Left ventricle myocardium superior (tissue), 1 donor: ENCODE measurements at regions not wholly inside any gene's neighbourhood (a gene's known extent, or its start where the extent isn't known, plus 50 kb on each side); places are given as distances from the start of the nearest gene placed in this dataset.

Experiments used
- ATAC-seq: fragments of 200-7000 bp; cut with Tn5 transposase; one replicate; pipeline ENCODE4 v1.9.1; 2020; ENCODE audit warnings: mild to moderate bottlenecking, moderate library complexity
- DNase-seq: peaks from one replicate; pipeline ENCODE4 v3.0.0-alpha.2; 2020
- intact Hi-C: fragments of 100-400 bp; cut with micrococcal nuclease; formaldehyde crosslinking; loops from one replicate; pipeline ENCODE4 v1.11.0; 2022
- donor health status: DM: no; HTN: yes; CAD: no; lungs with severe emphysema.

GRCh38 chr5:3060283-3060682, 308.8 kb upstream of the IRX2 start:
- ATAC-seq (no peak), DNase-seq (no peak)
- intact Hi-C loops: no loop called here

DNA sequence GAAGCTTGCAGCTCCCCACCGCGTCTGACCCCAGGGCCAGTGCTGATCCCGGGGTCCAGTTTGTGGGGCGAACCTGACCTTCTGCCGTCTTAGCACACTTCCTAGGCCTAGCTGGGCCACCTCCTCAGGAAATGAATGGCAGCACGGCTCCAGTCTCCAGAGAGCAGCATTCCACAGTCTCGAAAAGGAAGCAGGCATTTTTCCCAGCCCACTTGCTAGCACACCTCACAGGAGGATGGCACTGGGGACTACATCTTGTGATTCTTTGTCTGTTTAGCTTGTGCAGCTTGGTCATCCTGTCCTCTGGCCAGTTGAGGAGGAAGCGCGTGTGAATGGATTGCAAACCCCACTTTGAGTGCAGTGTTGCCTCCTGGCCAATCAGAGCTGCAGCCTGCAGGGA, 308.0 kb upstream of the IRX2 start:
- no peak for DNase-seq
- intact Hi-C loops: no loop called here
- no peak for ATAC-seq

GRCh38 chr5:3058942-3059341, 307.5 kb upstream of the IRX2 start:
- DNase-seq (no peak), ATAC-seq (no peak)
- intact Hi-C loops: no loop called here

- intact Hi-C loops: no loop called here
- DNase-seq: no peak
- ATAC-seq: no peak
These were observed 305.4 kb upstream of the IRX2 start for GRCh38 chr5:3056866-3057265.

- DNase-seq (no peak), ATAC-seq (no peak)
- intact Hi-C loops: no loop called here
These were observed 299.9 kb upstream of the IRX2 start for GRCh38 chr5:3051400-3051799.

- DNase-seq (no peak), ATAC-seq (no peak)
- intact Hi-C loops: no loop called here
These were observed 299.4 kb upstream of the IRX2 start for GRCh38 chr5:3050863-3051262.

DNA sequence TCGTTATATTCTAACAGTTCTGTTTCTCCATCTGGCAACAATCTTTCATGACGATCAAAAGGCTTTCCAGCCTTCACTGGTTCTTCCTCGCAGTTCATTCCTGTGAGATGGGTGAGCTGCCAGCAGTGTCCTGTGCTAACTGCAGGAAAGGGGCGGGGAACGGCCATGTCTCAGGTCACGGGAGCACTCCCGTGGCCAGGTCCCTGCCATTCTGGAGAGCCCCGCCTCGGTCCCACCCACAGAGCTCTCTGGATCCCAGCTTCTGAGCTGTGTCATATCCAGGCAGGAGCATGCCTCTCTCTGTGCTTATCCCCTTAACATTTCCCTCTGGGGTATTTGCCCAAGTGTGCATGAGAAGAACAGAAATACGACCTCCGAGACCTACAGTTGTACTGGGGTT, 297.8 kb upstream of the IRX2 start:
- ATAC-seq (no peak), DNase-seq (no peak)
- intact Hi-C loops: no loop called here

DNA sequence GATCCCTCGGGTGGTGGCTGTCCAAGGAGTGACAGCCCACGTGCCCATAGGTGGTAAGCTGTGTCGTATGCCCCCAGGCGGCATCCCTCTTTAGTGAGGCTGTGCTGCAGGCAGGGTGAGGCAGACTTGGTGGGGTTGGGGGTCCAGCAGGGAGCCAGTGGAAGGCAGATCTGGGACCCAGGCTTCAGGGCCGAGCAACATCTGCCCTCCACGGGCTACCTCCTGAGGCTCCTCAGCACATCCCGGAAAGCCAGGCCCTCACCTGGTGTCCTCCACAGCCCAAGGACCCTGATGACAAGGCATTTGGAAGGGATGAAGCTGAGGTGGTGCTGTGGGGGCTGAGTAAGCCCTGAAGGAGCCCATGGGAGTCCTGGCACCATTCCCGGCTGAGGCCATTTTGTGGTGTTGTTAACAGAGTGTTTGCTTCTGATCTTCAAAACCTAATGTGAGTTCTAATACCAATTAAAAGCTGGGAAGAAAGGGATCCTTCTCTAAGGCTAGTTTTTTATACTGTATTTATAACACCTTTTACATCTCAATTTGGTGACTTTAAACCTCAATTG, 295.8 kb upstream of the IRX2 start:
- DNase-seq (no peak), ATAC-seq (no peak)
- intact Hi-C loops: no loop called here

DNA sequence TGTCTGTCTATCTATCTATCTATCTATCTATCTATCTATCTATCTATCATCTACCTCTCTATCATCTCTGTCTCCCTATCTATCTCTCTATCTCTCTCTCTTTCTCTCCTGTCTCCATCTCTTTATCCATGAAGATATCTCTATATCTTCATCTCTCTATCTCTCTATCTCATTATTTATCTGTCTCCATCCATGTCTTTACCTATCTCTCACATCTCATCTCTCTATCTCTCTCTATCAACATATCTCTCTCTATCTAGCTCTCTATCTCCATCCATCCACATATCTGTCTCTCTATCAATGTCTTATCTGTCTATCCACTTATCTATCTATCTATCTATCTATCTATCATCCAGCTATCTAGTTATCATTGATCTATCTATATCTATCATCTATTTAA, 292.1 kb upstream of the IRX2 start:
- no peak for ATAC-seq
- no peak for DNase-seq
- intact Hi-C loops: no loop called here

GRCh38 chr5:3041001-3041400, 289.5 kb upstream of the IRX2 start:
- no peak for ATAC-seq
- DNase-seq: no peak
- intact Hi-C loops: no loop called here

DNA sequence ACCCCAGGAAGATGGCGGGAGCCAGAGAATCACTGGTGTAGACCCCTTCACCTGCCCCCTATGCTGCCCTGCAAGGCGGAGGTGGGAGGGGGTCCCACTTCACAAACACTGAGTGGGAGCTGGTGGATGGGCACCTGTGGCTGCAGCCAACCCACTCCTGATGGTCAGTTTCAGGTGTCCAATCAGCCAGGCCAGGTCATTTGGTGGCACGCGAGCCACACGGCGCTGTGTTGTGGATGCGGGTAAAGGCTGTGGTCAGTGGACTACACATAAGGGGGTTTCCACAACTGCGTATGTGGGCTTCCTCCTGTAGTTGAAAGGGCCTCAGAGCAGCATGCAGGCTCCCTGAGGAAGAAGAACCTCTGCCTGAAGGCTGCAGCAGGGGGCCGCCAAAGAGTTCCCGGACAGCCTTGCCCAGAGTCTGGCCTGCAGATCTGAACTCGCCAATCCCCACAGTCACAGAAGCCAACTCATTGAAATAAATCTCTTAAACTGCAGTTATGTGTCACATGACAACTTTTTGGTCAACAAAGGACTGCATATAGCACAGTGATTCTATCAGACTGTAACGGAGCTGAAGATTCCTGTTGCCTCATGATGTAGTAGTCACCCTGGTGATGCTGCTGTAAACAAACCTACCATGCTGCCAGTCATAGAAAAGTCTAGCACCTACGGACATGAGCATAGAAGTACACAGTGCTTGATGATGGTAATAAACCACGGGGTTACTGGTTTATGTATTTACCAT, 284.7 kb upstream of the IRX2 start:
- ATAC-seq (no peak), DNase-seq (no peak)
- intact Hi-C loops: no loop called here

GRCh38 chr5:3035452-3035851, 284.0 kb upstream of the IRX2 start:
- intact Hi-C loops: no loop called here
- DNase-seq (no peak), ATAC-seq (no peak)

DNA sequence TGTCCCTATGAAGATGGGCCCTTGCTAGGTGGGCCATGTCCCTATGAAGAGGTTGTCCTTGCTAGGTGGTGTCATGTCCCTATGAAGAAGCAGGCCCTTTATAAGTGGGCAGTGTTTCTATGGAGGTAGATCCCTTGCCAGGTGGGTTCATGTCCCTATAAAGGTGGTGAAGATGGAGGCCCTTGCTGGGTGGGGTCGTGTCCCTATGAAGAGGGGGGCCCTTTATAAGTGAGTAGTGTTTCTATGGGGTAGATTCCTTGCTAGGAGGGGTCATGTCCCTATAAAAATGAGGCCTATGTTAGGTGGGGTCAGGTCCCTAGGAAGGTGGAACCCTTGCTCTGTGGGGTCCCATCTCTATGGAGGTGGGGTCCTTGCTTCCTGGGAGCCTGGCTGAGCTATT, 283.4 kb upstream of the IRX2 start:
- ATAC-seq: no peak
- no peak for DNase-seq
- intact Hi-C loops: no loop called here

DNA sequence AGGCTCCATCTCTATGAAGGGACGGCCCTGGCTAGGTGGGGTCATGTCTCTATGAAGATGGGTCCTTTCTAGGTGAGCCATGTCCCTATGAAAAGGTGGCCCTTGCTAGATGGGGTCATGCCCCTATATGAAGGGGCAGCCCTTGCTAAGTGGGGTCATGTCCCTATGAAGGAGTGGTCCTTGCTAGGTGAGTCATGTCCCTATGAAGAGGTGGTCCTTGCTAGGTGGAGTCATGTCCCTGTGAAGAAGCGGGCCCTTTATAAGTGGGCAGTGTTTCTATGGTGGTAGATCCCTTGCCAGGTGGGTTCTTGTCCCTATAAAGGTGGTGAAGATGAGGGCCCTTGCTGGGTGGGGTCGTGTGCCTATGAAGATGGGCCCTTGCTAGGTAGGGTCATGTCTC, 283.0 kb upstream of the IRX2 start:
- DNase-seq: no peak
- ATAC-seq: no peak
- intact Hi-C loops: no loop called here

GRCh38 chr5:3033033-3033755, 281.7 kb upstream of the IRX2 start:
- DNase-seq (no peak), ATAC-seq (no peak)
- intact Hi-C loops: no loop called here

GRCh38 chr5:3032513-3032912, 281.0 kb upstream of the IRX2 start:
- no peak for ATAC-seq
- intact Hi-C loops: no loop called here
- no peak for DNase-seq

- ATAC-seq (no peak), DNase-seq (no peak)
- intact Hi-C loops: no loop called here
These were observed 280.4 kb upstream of the IRX2 start for GRCh38 chr5:3031733-3032378.

GRCh38 chr5:3030511-3031165, 279.2 kb upstream of the IRX2 start:
- ATAC-seq: no peak
- intact Hi-C loops: no loop called here
- DNase-seq: no peak

DNA sequence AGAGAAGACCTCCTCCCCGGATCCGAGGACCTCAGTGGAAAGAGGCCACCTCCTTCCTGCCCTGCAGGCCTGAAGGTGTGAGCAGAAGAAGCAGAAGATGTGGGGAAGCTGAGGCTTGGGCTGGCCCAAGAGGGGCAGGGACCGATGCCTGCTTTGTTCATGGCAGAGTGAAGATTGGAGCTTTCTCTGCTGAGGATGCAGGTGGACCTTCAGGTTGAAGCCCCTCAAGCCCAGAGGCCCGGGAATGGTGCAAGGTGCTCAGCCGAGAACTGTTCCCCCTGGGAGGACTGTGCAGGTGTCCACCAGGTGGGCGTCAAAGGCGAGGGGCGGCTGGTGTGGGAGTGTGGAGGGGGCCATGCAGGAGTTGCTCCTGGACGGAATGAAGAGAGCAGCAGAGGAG, 277.9 kb upstream of the IRX2 start:
- intact Hi-C loops: no loop called here
- DNase-seq (no peak), ATAC-seq (no peak)
